ENCODE measurements at regions not wholly inside any gene's neighbourhood (a gene's known extent, or its start where the extent isn't known, plus 50 kb on each side); places are given as distances from the start of the nearest gene placed in this dataset.
"Not testable (repeated sequence)": the region's sequence is repeated elsewhere in the genome, so short reads cannot be mapped to it uniquely, and the experiment has no call there.

- no peaks in the 10 kb centered on the region for H3K36me3 ChIP-seq (ENCODE audit: control insufficient read depth in 1 of 2, insufficient read depth in 2 of 2, low read length in 2 of 2)
- no peaks in the 10 kb centered on the region for H3K9me3 ChIP-seq (ENCODE audit: insufficient read depth, low read depth, low read length)
- H2AK5ac ChIP-seq (ENCODE audit: low read length): no peak overlapping the region
- DNase-seq: no peak
- no peak overlapping the region for H4K8ac ChIP-seq (ENCODE audit: low read depth, low read length)
- H3K18ac ChIP-seq (ENCODE audit: low read length): no peak overlapping the region
- no peak overlapping the region for H2BK5ac ChIP-seq (ENCODE audit: low read depth, low read length, poor library complexity)
- no peak overlapping the region for H3K14ac ChIP-seq (ENCODE audit: low read length)
- no peak overlapping the region for H2AFZ ChIP-seq (ENCODE audit: insufficient read depth, low read length, poor library complexity)
- no CpG with 5 or more reads among the region's 8 CpGs for WGBS (ENCODE audit: extremely low coverage, insufficient coverage, insufficient read length)
- no peak overlapping the region for H3K9ac ChIP-seq (ENCODE audit: low read length)
- no peaks in the 10 kb centered on the region for H3K4me1 ChIP-seq (ENCODE audit: control insufficient read depth in 1 of 2, insufficient read depth in 2 of 2, low read length in 2 of 2)
- no peak overlapping the region for H3K4me3 ChIP-seq (ENCODE audit: low read depth, low read length)
- no peaks in the 10 kb centered on the region for H3K79me1 ChIP-seq (ENCODE audit: low read length)
- H2BK12ac ChIP-seq (ENCODE audit: low read length): no peak overlapping the region
- no peak overlapping the region for H2BK120ac ChIP-seq (ENCODE audit: insufficient read depth, low read length, poor library complexity)
- no peaks in the 10 kb centered on the region for H3K79me2 ChIP-seq (ENCODE audit: control insufficient read depth, insufficient read depth, low read length, poor library complexity)
- no peak overlapping the region for H3K27ac ChIP-seq (ENCODE audit: low read depth, low read length)
- H3K4ac ChIP-seq (ENCODE audit: low read depth, low read length): no peak overlapping the region
- no peaks in the 10 kb centered on the region for H3K27me3 ChIP-seq (ENCODE audit: insufficient read depth, low read length)
- no peak overlapping the region for H3K23ac ChIP-seq (ENCODE audit: low read length)
- no peak overlapping the region for H4K91ac ChIP-seq (ENCODE audit: low read depth, low read length)
- no peak overlapping the region for H3K4me2 ChIP-seq (ENCODE audit: low read length)
- no peak overlapping the region for H4K12ac ChIP-seq (ENCODE audit: low read depth, low read length)
Observed at GRCh38 chr9:30065888-30066287, 2318.6 kb upstream of the ACO1 start.

DNA sequence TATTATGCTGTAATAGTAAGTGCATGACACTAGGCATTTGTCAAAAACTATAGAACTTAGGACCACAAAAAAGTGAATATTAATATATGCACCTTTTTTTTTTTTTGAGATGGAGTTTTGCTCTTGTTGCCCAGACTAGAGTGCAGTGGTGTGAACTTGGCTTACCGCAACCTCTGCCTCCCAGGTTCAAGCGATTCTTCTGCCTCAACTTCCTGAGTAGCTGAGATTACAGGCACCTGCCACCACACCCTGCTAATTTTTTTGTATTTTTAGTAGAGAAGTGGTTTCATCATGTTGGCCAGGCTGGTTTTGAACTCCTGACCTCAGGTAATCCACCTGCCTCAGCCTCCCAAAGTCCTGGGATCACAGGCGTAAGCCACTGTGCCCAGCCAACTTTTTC is 2315.2 kb upstream of the ACO1 start:
- WGBS (ENCODE audit: extremely low coverage, insufficient coverage, insufficient read length): no CpG with 5 or more reads among the region's 3 CpGs
- not testable (repeated sequence) for H3K36me3 ChIP-seq (ENCODE audit: control insufficient read depth in 1 of 2, insufficient read depth in 2 of 2, low read length in 2 of 2)

DNA sequence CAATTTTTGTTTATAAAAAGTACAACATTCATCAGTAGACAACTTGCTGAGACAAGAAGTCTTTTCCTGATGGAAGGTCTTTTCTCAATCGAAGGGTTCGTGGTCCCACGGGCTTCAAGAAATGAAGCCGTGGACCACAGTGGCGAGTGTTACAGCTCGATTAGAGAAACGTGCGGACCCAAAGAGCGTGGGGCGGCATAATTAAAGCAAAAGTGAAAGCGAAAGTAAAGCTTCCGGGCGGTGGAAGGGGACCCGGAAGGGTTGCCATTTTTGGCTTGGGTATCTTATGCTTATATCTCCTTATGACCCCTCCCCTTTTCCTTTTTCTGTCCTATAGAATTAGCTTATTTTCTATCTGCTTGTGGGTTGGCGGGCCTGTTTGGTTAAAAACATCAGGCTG is 2309.4 kb upstream of the ACO1 start:
- no peaks in the 10 kb centered on the region for H3K4me1 ChIP-seq (ENCODE audit: control insufficient read depth in 1 of 2, insufficient read depth in 2 of 2, low read length in 2 of 2)
- H2AK5ac ChIP-seq (ENCODE audit: low read length): no peak overlapping the region
- H3K27ac ChIP-seq (ENCODE audit: low read depth, low read length): no peak overlapping the region
- no peak overlapping the region for H3K14ac ChIP-seq (ENCODE audit: low read length)
- H3K4me3 ChIP-seq (ENCODE audit: low read depth, low read length): no peak overlapping the region
- no peak overlapping the region for H3K18ac ChIP-seq (ENCODE audit: low read length)
- no peak overlapping the region for H3K23ac ChIP-seq (ENCODE audit: low read length)
- no peak overlapping the region for H4K91ac ChIP-seq (ENCODE audit: low read depth, low read length)
- no peak overlapping the region for H3K4me2 ChIP-seq (ENCODE audit: low read length)
- no peak overlapping the region for H2BK120ac ChIP-seq (ENCODE audit: insufficient read depth, low read length, poor library complexity)
- no peak overlapping the region for H2BK12ac ChIP-seq (ENCODE audit: low read length)
- no CpG with 5 or more reads among the region's 15 CpGs for WGBS (ENCODE audit: extremely low coverage, insufficient coverage, insufficient read length)
- H3K79me1 ChIP-seq (ENCODE audit: low read length): no peaks in the 10 kb centered on the region
- H3K27me3 ChIP-seq (ENCODE audit: insufficient read depth, low read length): no peaks in the 10 kb centered on the region
- no peak overlapping the region for H4K12ac ChIP-seq (ENCODE audit: low read depth, low read length)
- no peaks in the 10 kb centered on the region for H3K79me2 ChIP-seq (ENCODE audit: control insufficient read depth, insufficient read depth, low read length, poor library complexity)
- no peaks in the 10 kb centered on the region for H3K9me3 ChIP-seq (ENCODE audit: insufficient read depth, low read depth, low read length)
- H3K9ac ChIP-seq (ENCODE audit: low read length): no peak overlapping the region
- no peaks in the 10 kb centered on the region for H3K36me3 ChIP-seq (ENCODE audit: control insufficient read depth in 1 of 2, insufficient read depth in 2 of 2, low read length in 2 of 2)
- peak in 1 of 2 donors; percentile 8 for DNase-seq
- H3K4ac ChIP-seq (ENCODE audit: low read depth, low read length): no peak overlapping the region
- no peak overlapping the region for H4K8ac ChIP-seq (ENCODE audit: low read depth, low read length)
- H2BK5ac ChIP-seq (ENCODE audit: low read depth, low read length, poor library complexity): no peak overlapping the region
- H2AFZ ChIP-seq (ENCODE audit: insufficient read depth, low read length, poor library complexity): no peak overlapping the region

More for the DNA sequence above, 2315.2 kb upstream of the ACO1 start:
- not testable (repeated sequence) for H4K12ac ChIP-seq (ENCODE audit: low read depth, low read length); H2BK5ac ChIP-seq (ENCODE audit: low read depth, low read length, poor library complexity); H3K4me2 ChIP-seq (ENCODE audit: low read length); H3K4me3 ChIP-seq (ENCODE audit: low read depth, low read length); H3K27ac ChIP-seq (ENCODE audit: low read depth, low read length); H3K9ac ChIP-seq (ENCODE audit: low read length); H2BK12ac ChIP-seq (ENCODE audit: low read length); H3K9me3 ChIP-seq (ENCODE audit: insufficient read depth, low read depth, low read length); H3K23ac ChIP-seq (ENCODE audit: low read length); H3K14ac ChIP-seq (ENCODE audit: low read length); H3K4ac ChIP-seq (ENCODE audit: low read depth, low read length); DNase-seq; H3K79me2 ChIP-seq (ENCODE audit: control insufficient read depth, insufficient read depth, low read length, poor library complexity); H4K8ac ChIP-seq (ENCODE audit: low read depth, low read length); H3K18ac ChIP-seq (ENCODE audit: low read length); H2AK5ac ChIP-seq (ENCODE audit: low read length); H3K4me1 ChIP-seq (ENCODE audit: control insufficient read depth in 1 of 2, insufficient read depth in 2 of 2, low read length in 2 of 2); H4K91ac ChIP-seq (ENCODE audit: low read depth, low read length); H3K79me1 ChIP-seq (ENCODE audit: low read length); H2BK120ac ChIP-seq (ENCODE audit: insufficient read depth, low read length, poor library complexity); H3K27me3 ChIP-seq (ENCODE audit: insufficient read depth, low read length); H2AFZ ChIP-seq (ENCODE audit: insufficient read depth, low read length, poor library complexity)

GRCh38 chr9:30075451-30076199 is 2308.8 kb upstream of the ACO1 start:
- Histone ChIP-seq H3K9ac (ENCODE audit: low read length) (no peak overlapping the region), H2BK12ac (ENCODE audit: low read length) (no peak overlapping the region), H3K36me3 (ENCODE audit: control insufficient read depth in 1 of 2, insufficient read depth in 2 of 2, low read length in 2 of 2) (no peaks in the 10 kb centered on the region), H4K91ac (ENCODE audit: low read depth, low read length) (no peak overlapping the region), H2AK5ac (ENCODE audit: low read length) (no peak overlapping the region), H3K4me1 (ENCODE audit: control insufficient read depth in 1 of 2, insufficient read depth in 2 of 2, low read length in 2 of 2) (no peaks in the 10 kb centered on the region), H4K8ac (ENCODE audit: low read depth, low read length) (no peak overlapping the region), H2BK120ac (ENCODE audit: insufficient read depth, low read length, poor library complexity) (no peak overlapping the region), H3K27me3 (ENCODE audit: insufficient read depth, low read length) (no peaks in the 10 kb centered on the region), H3K23ac (ENCODE audit: low read length) (no peak overlapping the region), H3K4me2 (ENCODE audit: low read length) (no peak overlapping the region), H3K79me2 (ENCODE audit: control insufficient read depth, insufficient read depth, low read length, poor library complexity) (no peaks in the 10 kb centered on the region), H2AFZ (ENCODE audit: insufficient read depth, low read length, poor library complexity) (no peak overlapping the region), H3K18ac (ENCODE audit: low read length) (no peak overlapping the region), H3K14ac (ENCODE audit: low read length) (no peak overlapping the region), H3K4ac (ENCODE audit: low read depth, low read length) (no peak overlapping the region), H3K9me3 (ENCODE audit: insufficient read depth, low read depth, low read length) (no peaks in the 10 kb centered on the region), H3K79me1 (ENCODE audit: low read length) (no peaks in the 10 kb centered on the region), H2BK5ac (ENCODE audit: low read depth, low read length, poor library complexity) (no peak overlapping the region), H3K27ac (ENCODE audit: low read depth, low read length) (no peak overlapping the region), H4K12ac (ENCODE audit: low read depth, low read length) (no peak overlapping the region), H3K4me3 (ENCODE audit: low read depth, low read length) (no peak overlapping the region)
- peak; percentile 1 to 37 for DNase-seq
- no CpG with 5 or more reads among the region's 3 CpGs for WGBS (ENCODE audit: extremely low coverage, insufficient coverage, insufficient read length)
